ENCODE measurements at regions not wholly inside any gene's neighbourhood (a gene's known extent, or its start where the extent isn't known, plus 50 kb on each side); places are given as distances from the start of the nearest gene placed in this dataset.

DNA sequence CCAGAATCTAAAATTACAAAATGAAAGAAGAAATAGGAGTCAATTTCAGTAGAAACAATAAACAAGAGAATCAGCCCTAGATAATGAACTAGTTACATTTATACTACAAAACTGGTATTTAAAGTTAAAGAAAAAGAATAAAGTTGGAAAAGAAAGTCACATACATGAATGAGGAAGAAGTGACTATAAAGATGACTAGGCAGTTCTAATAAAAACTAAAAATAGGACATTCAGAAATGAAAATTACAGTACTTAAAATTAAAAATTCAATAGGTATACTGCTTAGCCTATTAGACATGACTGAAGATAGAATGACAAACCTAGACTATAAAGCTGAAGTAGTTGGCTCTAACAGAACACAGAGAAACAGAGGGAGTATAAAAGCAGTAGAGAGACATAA lies 108.8 kb downstream of the AHR start:
- Histone ChIP-seq H3K79me2 (ENCODE audit: insufficient read depth, low read length) (no peaks in the 10 kb centered on the region), H3K9me3 (replicated peaks in 1 of 2; ENCODE audit: control insufficient read depth in 1 of 2, insufficient read depth in 1 of 2, low read length in 2 of 2) (no peaks in the 10 kb centered on the region), H4K20me1 (ENCODE audit: insufficient read depth, low read length) (no peaks in the 10 kb centered on the region), H3K4me3 (replicated peaks in 1 of 3; ENCODE audit: low read depth in 2 of 3, low read length in 3 of 3) (peak overlapping the region in 1 of 3 experiments; percentile 44), H3K27me3 (ENCODE audit: control insufficient read depth in 2 of 2, insufficient read depth in 2 of 2, low read length in 2 of 2) (no peaks in the 10 kb centered on the region), H3K9ac (ENCODE audit: insufficient read depth, low read length, poor library complexity, severe bottlenecking) (no peak overlapping the region), H3K36me3 (replicated peaks in 1 of 2; ENCODE audit: control insufficient read depth in 1 of 2, insufficient read depth in 2 of 2, low read length in 2 of 2) (no peaks in the 10 kb centered on the region), H3K4me1 (ENCODE audit: control insufficient read depth in 1 of 2, insufficient read depth in 2 of 2, low read length in 2 of 2) (peaks cover 44 to 55% of the 10 kb centered on the region in 2 donors), H3K4me2 (replicated peaks; ENCODE audit: extremely low read depth, low read length, poor library complexity, severe bottlenecking) (peak overlapping the region; percentile 47), H2AFZ (ENCODE audit: insufficient read depth, low read depth, low read length, poor library complexity, severe bottlenecking) (no peak overlapping the region), H3K27ac (ENCODE audit: low read depth in 1 of 2, low read length in 2 of 2) (peak overlapping the region; percentile 69 to 78)
- Mint-ChIP-seq H3K27me3 (ENCODE audit: low read depth in 3 of 3) (no peaks in the 10 kb centered on the region), H3K9me3 (no peaks in the 10 kb centered on the region), H3K4me3 (peak overlapping the region in 1 of 2 donors; percentile 62), H3K27ac (peak overlapping the region; percentile 87 to 97 (median 91)), H3K4me1 (peaks cover 49% of the 10 kb centered on the region), H3K36me3 (no peaks in the 10 kb centered on the region)
- DNase-seq: peak in 1 of 3 donors; percentile 27
- intact Hi-C loops (cut with micrococcal nuclease): loop anchor here (5.0 to 10.0 kb wide), 4 partner anchors 35 to 128 kb away; no protein-coding TSS in a partner anchor
- TF ChIP-seq, protein P1, sequence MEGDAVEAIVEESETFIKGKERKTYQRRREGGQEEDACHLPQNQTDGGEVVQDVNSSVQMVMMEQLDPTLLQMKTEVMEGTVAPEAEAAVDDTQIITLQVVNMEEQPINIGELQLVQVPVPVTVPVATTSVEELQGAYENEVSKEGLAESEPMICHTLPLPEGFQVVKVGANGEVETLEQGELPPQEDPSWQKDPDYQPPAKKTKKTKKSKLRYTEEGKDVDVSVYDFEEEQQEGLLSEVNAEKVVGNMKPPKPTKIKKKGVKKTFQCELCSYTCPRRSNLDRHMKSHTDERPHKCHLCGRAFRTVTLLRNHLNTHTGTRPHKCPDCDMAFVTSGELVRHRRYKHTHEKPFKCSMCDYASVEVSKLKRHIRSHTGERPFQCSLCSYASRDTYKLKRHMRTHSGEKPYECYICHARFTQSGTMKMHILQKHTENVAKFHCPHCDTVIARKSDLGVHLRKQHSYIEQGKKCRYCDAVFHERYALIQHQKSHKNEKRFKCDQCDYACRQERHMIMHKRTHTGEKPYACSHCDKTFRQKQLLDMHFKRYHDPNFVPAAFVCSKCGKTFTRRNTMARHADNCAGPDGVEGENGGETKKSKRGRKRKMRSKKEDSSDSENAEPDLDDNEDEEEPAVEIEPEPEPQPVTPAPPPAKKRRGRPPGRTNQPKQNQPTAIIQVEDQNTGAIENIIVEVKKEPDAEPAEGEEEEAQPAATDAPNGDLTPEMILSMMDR (IDR thresholded peaks at IDR 0.05): no peak

DNA sequence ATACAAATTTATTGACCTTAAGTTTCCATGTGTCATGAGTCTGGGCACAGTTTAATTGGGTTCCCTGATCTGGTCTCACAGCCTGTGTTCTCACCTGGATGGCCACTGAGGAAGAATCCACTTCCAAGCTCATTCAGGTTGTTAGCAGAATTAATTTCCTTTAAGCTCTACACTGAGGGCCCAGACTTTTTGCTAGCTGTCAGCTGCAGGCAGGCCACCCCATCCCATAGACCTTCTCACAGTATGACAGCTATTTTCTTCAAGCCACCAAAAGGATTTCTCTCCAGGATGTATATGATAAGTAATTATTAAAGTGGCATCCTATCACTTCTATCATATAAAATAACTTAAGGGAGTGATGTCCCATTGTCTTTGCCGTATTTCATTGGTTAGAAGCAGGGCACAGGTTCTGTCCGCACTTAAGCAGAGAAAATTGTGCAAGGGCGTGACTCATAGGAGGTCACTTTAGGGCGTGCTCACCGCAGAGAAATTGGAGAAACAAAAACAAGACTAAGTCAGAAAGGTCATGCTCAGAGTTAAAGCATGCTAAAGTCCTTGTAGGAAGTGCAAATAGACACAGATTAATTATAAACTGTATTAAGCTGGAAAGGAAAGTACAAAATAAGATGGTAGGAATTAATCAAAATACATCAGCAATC lies 109.9 kb downstream of the AHR start:
- Histone ChIP-seq H3K27ac (ENCODE audit: low read depth in 1 of 2, low read length in 2 of 2) (peak overlapping the region; percentile 80 to 89), H4K20me1 (ENCODE audit: insufficient read depth, low read length) (no peaks in the 10 kb centered on the region), H3K4me2 (replicated peaks; ENCODE audit: extremely low read depth, low read length, poor library complexity, severe bottlenecking) (peak overlapping the region; percentile 25), H3K36me3 (replicated peaks in 1 of 2; ENCODE audit: control insufficient read depth in 1 of 2, insufficient read depth in 2 of 2, low read length in 2 of 2) (no peaks in the 10 kb centered on the region), H3K27me3 (ENCODE audit: control insufficient read depth in 2 of 2, insufficient read depth in 2 of 2, low read length in 2 of 2) (no peaks in the 10 kb centered on the region), H3K9me3 (replicated peaks in 1 of 2; ENCODE audit: control insufficient read depth in 1 of 2, insufficient read depth in 1 of 2, low read length in 2 of 2) (no peaks in the 10 kb centered on the region), H3K4me1 (ENCODE audit: control insufficient read depth in 1 of 2, insufficient read depth in 2 of 2, low read length in 2 of 2) (peaks cover 35 to 45% of the 10 kb centered on the region in 2 donors), H3K9ac (ENCODE audit: insufficient read depth, low read length, poor library complexity, severe bottlenecking) (no peak overlapping the region), H3K79me2 (ENCODE audit: insufficient read depth, low read length) (no peaks in the 10 kb centered on the region), H3K4me3 (replicated peaks in 1 of 3; ENCODE audit: low read depth in 2 of 3, low read length in 3 of 3) (peak overlapping the region in 1 of 3 experiments; percentile 7), H2AFZ (ENCODE audit: insufficient read depth, low read depth, low read length, poor library complexity, severe bottlenecking) (no peak overlapping the region)
- no peaks in the 10 kb centered on the region for H3K36me3 Mint-ChIP-seq
- WGBS (ENCODE audit: insufficient coverage): 0% methylated on average over 1 of the region's 5 CpGs
- no peaks in the 10 kb centered on the region for H3K27me3 Mint-ChIP-seq (ENCODE audit: low read depth in 3 of 3)
- DNase-seq: peak; percentile 92 to 96 (median 95)
- TF ChIP-seq, protein P1 (IDR thresholded peaks at IDR 0.05): no peak
- peak overlapping the region; percentile 87 to 98 (median 97) for H3K27ac Mint-ChIP-seq
- no peaks in the 10 kb centered on the region for H3K9me3 Mint-ChIP-seq
- intact Hi-C loops (cut with micrococcal nuclease): loop anchor here (5.0 to 10.0 kb wide), 4 partner anchors 36 to 126 kb away; no protein-coding TSS in a partner anchor
- peaks cover 40% of the 10 kb centered on the region for H3K4me1 Mint-ChIP-seq
- peak overlapping the region in 1 of 2 donors; percentile 46 for H3K4me3 Mint-ChIP-seq

Data from CD14-positive monocyte (primary cell).